ENCODE measurements at regions not wholly inside any gene's neighbourhood (a gene's known extent, or its start where the extent isn't known, plus 50 kb on each side); places are given as distances from the start of the nearest gene placed in this dataset.

DNA sequence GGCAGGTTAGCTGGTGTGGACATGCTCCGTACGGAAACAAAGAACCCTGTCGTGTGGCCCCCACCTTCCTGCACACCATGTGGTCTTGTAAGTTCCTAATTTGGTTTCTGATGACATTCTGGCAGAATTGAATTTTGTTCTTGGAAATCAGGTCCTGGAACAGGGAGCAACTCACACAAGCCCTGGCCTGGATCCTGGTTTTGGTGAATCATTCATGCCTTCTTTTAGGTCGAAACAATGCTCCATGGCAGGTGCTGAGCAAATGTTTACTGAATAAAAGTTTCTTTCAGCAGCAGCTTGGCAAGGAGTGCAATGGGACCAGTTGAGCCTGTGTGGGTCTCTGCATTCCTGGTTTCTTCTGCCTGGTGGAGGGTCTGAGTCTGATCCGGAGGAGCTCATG is 978.4 kb downstream of the BCL11B start:
- DNase-seq: no peak
- H3K27ac ChIP-seq (ENCODE audit: low read length): no peak overlapping the region
- H3K36me3 ChIP-seq (ENCODE audit: control insufficient read depth, insufficient read depth, low read length): no peaks in the 10 kb centered on the region
- no peaks in the 10 kb centered on the region for H3K27me3 ChIP-seq (ENCODE audit: control insufficient read depth, insufficient read depth, low read length)
- H3K4me3 ChIP-seq (ENCODE audit: low read length): no peak overlapping the region
- WGBS (ENCODE audit: insufficient coverage, low lambda C conversion rate): no CpG with 5 or more reads among the region's 5 CpGs
- no peaks in the 10 kb centered on the region for H3K9me3 ChIP-seq (ENCODE audit: control insufficient read depth, low read depth, low read length)
- H3K4me1 ChIP-seq (ENCODE audit: control insufficient read depth, insufficient read depth, low read length): no peaks in the 10 kb centered on the region

DNA sequence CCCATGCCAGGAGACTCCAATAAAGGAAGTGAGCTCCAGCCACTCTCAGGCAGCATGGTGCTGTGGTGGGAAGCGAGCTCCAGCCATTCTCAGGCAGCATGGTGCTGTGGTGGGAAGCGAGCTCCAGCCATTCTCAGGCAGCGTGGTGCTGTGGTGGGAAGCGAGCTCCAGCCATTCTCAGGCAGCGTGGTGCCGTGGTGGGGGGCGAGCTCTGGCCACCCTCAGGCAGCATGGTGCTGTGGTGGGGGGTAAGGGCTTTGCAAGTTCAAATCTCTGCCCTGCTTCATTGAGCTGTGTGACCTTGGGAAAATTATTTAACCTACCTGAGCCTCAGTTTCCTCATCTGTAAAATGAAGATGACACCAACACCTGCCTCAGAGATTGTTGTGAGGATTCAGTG is 975.1 kb downstream of the BCL11B start:
- Histone ChIP-seq H3K36me3 (ENCODE audit: control insufficient read depth, insufficient read depth, low read length) (no peaks in the 10 kb centered on the region), H3K4me3 (ENCODE audit: low read length) (no peak overlapping the region), H3K4me1 (ENCODE audit: control insufficient read depth, insufficient read depth, low read length) (no peaks in the 10 kb centered on the region), H3K27me3 (ENCODE audit: control insufficient read depth, insufficient read depth, low read length) (no peaks in the 10 kb centered on the region), H3K27ac (ENCODE audit: low read length) (no peak overlapping the region), H3K9me3 (ENCODE audit: control insufficient read depth, low read depth, low read length) (no peaks in the 10 kb centered on the region)
- no CpG with 5 or more reads among the region's 7 CpGs for WGBS (ENCODE audit: insufficient coverage, low lambda C conversion rate)
- DNase-seq: no peak

DNA sequence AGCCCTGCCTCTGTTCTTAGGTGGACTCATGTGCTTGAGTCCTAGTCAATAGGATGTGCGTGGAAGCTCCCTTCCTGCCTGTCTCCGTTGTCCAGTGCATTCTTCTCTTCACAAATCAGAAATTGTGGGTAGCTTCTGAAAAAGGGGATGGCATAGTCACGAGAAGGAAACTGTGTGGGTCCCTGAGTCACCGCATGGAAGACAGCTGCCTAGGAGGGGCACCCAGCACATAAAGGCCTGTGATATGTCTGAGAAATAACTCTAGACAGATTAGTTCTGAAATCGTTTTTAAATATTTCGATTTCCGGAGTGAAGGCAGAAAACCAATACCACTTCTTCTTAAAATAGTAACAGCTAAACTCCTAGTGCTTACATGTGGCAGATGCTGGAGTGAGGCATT is 974.4 kb downstream of the BCL11B start:
- 95% methylated on average over 3 of the region's 7 CpGs for WGBS (ENCODE audit: insufficient coverage, low lambda C conversion rate)
- no peak overlapping the region for H3K27ac ChIP-seq (ENCODE audit: low read length)
- H3K36me3 ChIP-seq (ENCODE audit: control insufficient read depth, insufficient read depth, low read length): no peaks in the 10 kb centered on the region
- no peak for DNase-seq
- no peaks in the 10 kb centered on the region for H3K27me3 ChIP-seq (ENCODE audit: control insufficient read depth, insufficient read depth, low read length)
- no peak overlapping the region for H3K4me3 ChIP-seq (ENCODE audit: low read length)
- H3K4me1 ChIP-seq (ENCODE audit: control insufficient read depth, insufficient read depth, low read length): no peaks in the 10 kb centered on the region
- H3K9me3 ChIP-seq (ENCODE audit: control insufficient read depth, low read depth, low read length): no peaks in the 10 kb centered on the region

DNA sequence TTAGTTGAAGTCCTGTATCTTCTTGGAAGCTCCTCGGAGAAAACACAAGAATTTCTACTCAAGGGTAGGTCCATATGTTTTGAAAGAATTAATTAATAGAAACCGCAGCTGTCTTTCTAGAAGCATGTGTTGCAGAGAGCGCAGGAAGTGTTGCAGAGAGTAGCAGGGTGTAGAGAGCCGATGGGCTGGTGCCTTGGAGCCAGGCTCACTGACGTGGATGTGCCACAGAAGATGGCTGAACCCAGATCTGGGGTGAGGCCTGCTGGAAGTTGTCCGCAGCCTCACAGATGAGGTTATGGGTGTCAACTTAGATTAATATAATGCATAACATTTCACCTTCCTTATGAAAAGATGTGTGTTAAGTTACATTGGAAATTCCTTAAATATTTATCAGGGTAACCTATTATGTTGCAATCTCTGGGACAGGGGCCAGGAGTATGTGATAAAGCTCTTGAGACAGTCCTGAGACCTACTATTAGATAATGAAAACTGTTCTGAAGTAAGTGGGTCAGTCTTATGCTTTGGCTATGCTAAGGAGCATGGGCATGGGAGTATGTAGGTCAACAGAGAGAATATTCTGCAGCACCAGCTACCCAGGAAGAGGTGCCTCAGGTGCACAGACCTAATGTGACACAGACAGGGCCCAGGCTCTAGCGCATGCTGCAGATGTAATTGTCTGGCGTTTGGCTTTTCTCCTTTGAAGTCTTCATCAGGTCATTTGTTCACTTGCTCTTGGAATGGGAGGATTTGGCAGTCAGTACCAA is 973.3 kb downstream of the BCL11B start:
- H3K9me3 ChIP-seq (ENCODE audit: control insufficient read depth, low read depth, low read length): no peaks in the 10 kb centered on the region
- H3K4me3 ChIP-seq (ENCODE audit: low read length): no peak overlapping the region
- no peaks in the 10 kb centered on the region for H3K36me3 ChIP-seq (ENCODE audit: control insufficient read depth, insufficient read depth, low read length)
- no peak overlapping the region for H3K27ac ChIP-seq (ENCODE audit: low read length)
- no peak for DNase-seq
- no peaks in the 10 kb centered on the region for H3K27me3 ChIP-seq (ENCODE audit: control insufficient read depth, insufficient read depth, low read length)
- H3K4me1 ChIP-seq (ENCODE audit: control insufficient read depth, insufficient read depth, low read length): no peaks in the 10 kb centered on the region
- WGBS (ENCODE audit: insufficient coverage, low lambda C conversion rate): 60% methylated on average over 1 of the region's 8 CpGs

- Histone ChIP-seq H3K27me3 (ENCODE audit: control insufficient read depth, insufficient read depth, low read length) (no peaks in the 10 kb centered on the region), H3K27ac (ENCODE audit: low read length) (no peak overlapping the region), H3K9me3 (ENCODE audit: control insufficient read depth, low read depth, low read length) (no peaks in the 10 kb centered on the region), H3K36me3 (ENCODE audit: control insufficient read depth, insufficient read depth, low read length) (no peaks in the 10 kb centered on the region), H3K4me3 (ENCODE audit: low read length) (no peak overlapping the region), H3K4me1 (ENCODE audit: control insufficient read depth, insufficient read depth, low read length) (no peaks in the 10 kb centered on the region)
- no peak for DNase-seq
- 92% methylated on average over 1 of the region's 4 CpGs for WGBS (ENCODE audit: insufficient coverage, low lambda C conversion rate)
Measured at GRCh38 chr14:98301681-98302080, 970.3 kb downstream of the BCL11B start.

DNA sequence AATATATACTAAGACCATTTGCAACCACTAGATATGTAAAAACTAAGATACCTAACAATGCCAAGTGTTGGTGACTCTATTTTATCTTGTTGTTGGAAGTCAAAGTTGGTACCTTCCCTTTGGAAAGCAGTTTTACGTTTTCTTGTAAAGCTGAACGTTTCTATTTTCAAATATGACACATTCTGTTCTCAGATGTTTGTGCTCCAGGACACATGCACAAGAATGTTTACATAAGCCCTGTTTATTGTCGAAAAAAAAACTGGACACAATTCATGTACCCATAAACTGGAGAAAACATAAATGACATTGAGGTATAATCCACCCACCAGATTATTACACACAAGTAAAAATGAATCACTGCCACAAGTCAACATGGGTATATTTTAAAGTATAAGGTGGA is 967.4 kb downstream of the BCL11B start:
- Histone ChIP-seq H3K27me3 (ENCODE audit: control insufficient read depth, insufficient read depth, low read length) (no peaks in the 10 kb centered on the region), H3K4me3 (ENCODE audit: low read length) (no peak overlapping the region), H3K4me1 (ENCODE audit: control insufficient read depth, insufficient read depth, low read length) (no peaks in the 10 kb centered on the region), H3K27ac (ENCODE audit: low read length) (no peak overlapping the region), H3K36me3 (ENCODE audit: control insufficient read depth, insufficient read depth, low read length) (no peaks in the 10 kb centered on the region), H3K9me3 (ENCODE audit: control insufficient read depth, low read depth, low read length) (no peaks in the 10 kb centered on the region)
- DNase-seq: no peak
- 87% methylated on average over 2 of the region's 3 CpGs for WGBS (ENCODE audit: insufficient coverage, low lambda C conversion rate)

GRCh38 chr14:98309591-98309990 is 962.4 kb downstream of the BCL11B start:
- no CpG with 5 or more reads among the region's 1 CpG for WGBS (ENCODE audit: insufficient coverage, low lambda C conversion rate)
- H3K4me1 ChIP-seq (ENCODE audit: control insufficient read depth, insufficient read depth, low read length): no peaks in the 10 kb centered on the region
- H3K9me3 ChIP-seq (ENCODE audit: control insufficient read depth, low read depth, low read length): no peaks in the 10 kb centered on the region
- no peaks in the 10 kb centered on the region for H3K27me3 ChIP-seq (ENCODE audit: control insufficient read depth, insufficient read depth, low read length)
- no peak overlapping the region for H3K4me3 ChIP-seq (ENCODE audit: low read length)
- H3K36me3 ChIP-seq (ENCODE audit: control insufficient read depth, insufficient read depth, low read length): no peaks in the 10 kb centered on the region
- H3K27ac ChIP-seq (ENCODE audit: low read length): no peak overlapping the region
- no peak for DNase-seq

DNA sequence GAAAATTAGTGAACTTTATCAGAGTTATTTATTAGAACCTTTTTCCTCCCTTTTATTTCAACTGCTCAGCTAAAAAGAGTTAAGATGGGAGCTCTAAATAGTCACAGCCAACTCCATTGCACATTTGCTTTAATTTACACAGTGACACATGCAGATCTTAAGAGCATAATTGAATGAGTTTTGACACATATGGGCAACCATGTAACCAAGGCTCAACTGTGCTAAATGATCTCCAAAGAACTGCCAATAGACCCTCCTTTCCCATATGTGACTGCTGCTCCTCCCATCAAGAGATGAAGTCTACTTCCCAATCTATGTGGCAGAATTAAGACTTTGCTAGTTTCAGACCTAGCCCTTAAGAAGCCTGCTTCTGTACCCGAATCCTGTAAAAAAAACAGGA is 960.0 kb downstream of the BCL11B start:
- Histone ChIP-seq H3K36me3 (ENCODE audit: control insufficient read depth, insufficient read depth, low read length) (no peaks in the 10 kb centered on the region), H3K4me3 (ENCODE audit: low read length) (no peak overlapping the region), H3K27ac (ENCODE audit: low read length) (no peak overlapping the region), H3K9me3 (ENCODE audit: control insufficient read depth, low read depth, low read length) (no peaks in the 10 kb centered on the region), H3K27me3 (ENCODE audit: control insufficient read depth, insufficient read depth, low read length) (no peaks in the 10 kb centered on the region), H3K4me1 (ENCODE audit: control insufficient read depth, insufficient read depth, low read length) (no peaks in the 10 kb centered on the region)
- WGBS (ENCODE audit: insufficient coverage, low lambda C conversion rate): no CpG with 5 or more reads among the region's 1 CpG
- no peak for DNase-seq

- 82% methylated on average over 2 of the region's 3 CpGs for WGBS (ENCODE audit: insufficient coverage, low lambda C conversion rate)
- no peaks in the 10 kb centered on the region for H3K27me3 ChIP-seq (ENCODE audit: control insufficient read depth, insufficient read depth, low read length)
- H3K27ac ChIP-seq (ENCODE audit: low read length): no peak overlapping the region
- no peaks in the 10 kb centered on the region for H3K9me3 ChIP-seq (ENCODE audit: control insufficient read depth, low read depth, low read length)
- no peaks in the 10 kb centered on the region for H3K4me1 ChIP-seq (ENCODE audit: control insufficient read depth, insufficient read depth, low read length)
- no peaks in the 10 kb centered on the region for H3K36me3 ChIP-seq (ENCODE audit: control insufficient read depth, insufficient read depth, low read length)
- DNase-seq: no peak
- no peak overlapping the region for H3K4me3 ChIP-seq (ENCODE audit: low read length)
Measured at GRCh38 chr14:98321841-98322240, 950.2 kb downstream of the BCL11B start.

DNA sequence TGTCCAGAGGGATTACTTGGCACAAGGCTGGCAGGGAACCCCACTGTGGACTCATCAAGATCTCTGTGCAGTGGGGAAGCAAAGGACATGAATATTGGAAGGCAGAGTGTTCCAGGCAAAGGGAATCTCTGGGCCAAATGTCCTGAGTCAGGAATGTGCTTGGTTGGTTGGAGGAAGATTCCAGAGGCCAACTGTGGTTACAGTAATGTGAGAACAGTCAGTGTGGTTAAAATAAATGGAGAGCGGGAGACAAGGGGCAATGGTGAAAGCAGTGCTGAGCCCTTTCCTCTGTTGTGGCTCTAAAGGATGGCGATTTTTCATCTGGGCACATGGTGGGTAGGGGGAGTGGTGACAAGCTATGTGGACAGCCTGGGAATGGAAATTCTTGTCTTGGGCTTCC is 948.2 kb downstream of the BCL11B start:
- WGBS (ENCODE audit: insufficient coverage, low lambda C conversion rate): no CpG with 5 or more reads among the region's 2 CpGs
- no peak overlapping the region for H3K27ac ChIP-seq (ENCODE audit: low read length)
- no peaks in the 10 kb centered on the region for H3K36me3 ChIP-seq (ENCODE audit: control insufficient read depth, insufficient read depth, low read length)
- no peak for DNase-seq
- no peak overlapping the region for H3K4me3 ChIP-seq (ENCODE audit: low read length)
- no peaks in the 10 kb centered on the region for H3K27me3 ChIP-seq (ENCODE audit: control insufficient read depth, insufficient read depth, low read length)
- H3K4me1 ChIP-seq (ENCODE audit: control insufficient read depth, insufficient read depth, low read length): no peaks in the 10 kb centered on the region
- H3K9me3 ChIP-seq (ENCODE audit: control insufficient read depth, low read depth, low read length): no peaks in the 10 kb centered on the region

GRCh38 chr14:98325761-98326160 is 946.2 kb downstream of the BCL11B start:
- WGBS (ENCODE audit: insufficient coverage, low lambda C conversion rate): no CpG with 5 or more reads among the region's 1 CpG

More at GRCh38 chr14:98325761-98326160, 946.2 kb downstream of the BCL11B start:
- Histone ChIP-seq H3K4me1 (ENCODE audit: control insufficient read depth, insufficient read depth, low read length) (no peaks in the 10 kb centered on the region), H3K27me3 (ENCODE audit: control insufficient read depth, insufficient read depth, low read length) (no peaks in the 10 kb centered on the region), H3K27ac (ENCODE audit: low read length) (no peak overlapping the region), H3K4me3 (ENCODE audit: low read length) (no peak overlapping the region), H3K9me3 (ENCODE audit: control insufficient read depth, low read depth, low read length) (no peaks in the 10 kb centered on the region), H3K36me3 (ENCODE audit: control insufficient read depth, insufficient read depth, low read length) (no peaks in the 10 kb centered on the region)
- DNase-seq: no peak
